GM12878 (cell line): ENCODE measurements at regions not wholly inside any gene's neighbourhood (a gene's known extent, or its start where the extent isn't known, plus 50 kb on each side); places are given as distances from the start of the nearest gene placed in this dataset.

ENCODE experiments used
- ATAC-seq: fragments of 200-7000 bp; cut with Tn5 transposase; 3 replicates; pipeline ENCODE4 v1.9.1; 2020; ENCODE audit warnings: mild to moderate bottlenecking, moderate library complexity
- BruUV-seq: library from RNA; stranded (reverse); fragments of 400-500 nt; replicated peaks from 2 replicates; lab custom pipeline; 2021; lab: Mats Ljungman, UMichigan
- CTCF ChIA-PET: fragments of 300-600 bp; sonication (Branson Sonifier 250); formaldehyde crosslinking; extraction: SDS; loops from one replicate; lab custom pipeline; 2021; ENCODE audit warnings: inconsistent platforms; lab: Yijun Ruan, JAX
- POLR2A ChIA-PET: fragments of 350-600 bp; formaldehyde crosslinking; extraction: SDS; loops from one replicate; lab custom pipeline; 2021; ENCODE audit warnings: inconsistent platforms; lab: Charles Lee
- RAD21 ChIA-PET: fragments of 300-600 bp; sonication (Branson Sonifier 250); formaldehyde crosslinking; loops from one replicate; lab custom pipeline; 2023; ENCODE audit warnings: antibody characterized with exemption; ENCODE audit not compliant: unreplicated experiment; lab: Charles Lee
- SMC1A ChIA-PET: fragments of 300-600 bp; sonication (Branson Sonifier 250); formaldehyde crosslinking; loops from one replicate; lab custom pipeline; 2023; ENCODE audit not compliant: unreplicated experiment, uncharacterized antibody; lab: Charles Lee
- DNase-seq: peaks from one replicate; pipeline ENCODE4 v3.0.0-alpha.2; 2011; ENCODE audit warnings: low read depth, low spot score
- FAIRE-seq: peaks from 3 replicates; lab custom pipeline; 2011; peaks lifted over from hg19 to GRCh38; lab: Jason Lieb, UNC
- H2AFZ ChIP-seq: 2 replicates; pipeline ENCODE4 v1.6.0; 2011; ENCODE audit warnings: low read depth, low read length, control low read depth; ENCODE audit not compliant: control insufficient read depth
- H3K27ac ChIP-seq: 2 replicates; pipeline ENCODE4 v1.5.1; 2011; ENCODE audit warnings: control low read depth; ENCODE audit not compliant: control insufficient read depth, insufficient read depth
- H3K27me3 ChIP-seq, 2 experiments: replicated peaks in 1 of 2; 2 replicates each; pipeline versions ENCODE4 v1.6.0 to v1.6.1; 2011; ENCODE audit warnings: low read length in 1 of 2; ENCODE audit not compliant: control insufficient read depth in 2 of 2, insufficient read depth in 2 of 2
- H3K36me3 ChIP-seq, 2 experiments: 2 replicates each; pipeline ENCODE4 v1.5.1; 2011; ENCODE audit warnings: low read length in 1 of 2; ENCODE audit not compliant: control insufficient read depth in 2 of 2, insufficient read depth in 2 of 2
- H3K4me1 ChIP-seq: 2 replicates; pipeline ENCODE4 v1.6.1; 2011; ENCODE audit warnings: mild to moderate bottlenecking, low read length, moderate library complexity, mixed read lengths; ENCODE audit not compliant: control insufficient read depth, insufficient read depth
- H3K4me2 ChIP-seq: 2 replicates; pipeline ENCODE4 v1.6.0; 2011; ENCODE audit warnings: control low read depth; ENCODE audit not compliant: control insufficient read depth, insufficient read depth
- H3K4me3 ChIP-seq: fragments of 200-600 bp; sonication (generic); 2 replicates; pipeline ENCODE4 v1.5.1; 2016
- H3K79me2 ChIP-seq: 2 replicates; pipeline ENCODE4 v1.6.0; 2011; ENCODE audit warnings: low read length; ENCODE audit not compliant: control insufficient read depth, insufficient read depth
- H3K9ac ChIP-seq: 2 replicates; pipeline ENCODE4 v1.8.0; 2011; ENCODE audit warnings: low read length, control low read depth, mixed read lengths; ENCODE audit not compliant: control insufficient read depth, insufficient read depth
- H3K9me3 ChIP-seq: replicated peaks from 3 replicates; pipeline ENCODE4 v1.5.1; 2011; ENCODE audit warnings: mild to moderate bottlenecking, low read length; ENCODE audit not compliant: control insufficient read depth, insufficient read depth
- H4K20me1 ChIP-seq: 2 replicates; pipeline ENCODE4 v1.6.0; 2011; ENCODE audit not compliant: control insufficient read depth, insufficient read depth
- CREB1 ChIP-seq: IDR thresholded peaks from 2 replicates; pipeline ENCODE4 v1.6.1; 2012; ENCODE audit warnings: low read depth, mild to moderate bottlenecking, inconsistent platforms
- JUND ChIP-seq: IDR thresholded peaks from 2 replicates; pipeline ENCODE4 v1.6.1; 2012; ENCODE audit warnings: low read depth, mild to moderate bottlenecking, low read length, improper control_type of control experiment, moderate library complexity
- KAT2A ChIP-seq: conservative IDR thresholded peaks from 2 replicates; pipeline ENCODE4 v1.6.1; 2011; ENCODE audit warnings: low read depth, low read length; ENCODE audit not compliant: control insufficient read depth
- KLF5 ChIP-seq: fragments of 450-650 bp; IDR thresholded peaks from 2 replicates; pipeline ENCODE4 v1.6.1; 2014; ENCODE audit warnings: mild to moderate bottlenecking; ENCODE audit not compliant: partially characterized antibody
- PML ChIP-seq: IDR thresholded peaks from 2 replicates; pipeline ENCODE4 v1.6.1; 2012; ENCODE audit warnings: low read length, inconsistent platforms
- RCOR1 ChIP-seq: conservative IDR thresholded peaks from 2 replicates; pipeline ENCODE4 v1.6.1; 2012; ENCODE audit warnings: low read depth, low read length, improper control_type of control experiment
- TBL1XR1 ChIP-seq: IDR thresholded peaks from 2 replicates; pipeline ENCODE4 v1.6.1; 2012; ENCODE audit warnings: low read depth, low read length, improper control_type of control experiment
- ZSCAN29 ChIP-seq: fragments of 450-650 bp; IDR thresholded peaks from 2 replicates; pipeline ENCODE4 v1.6.1; 2017; ENCODE audit warnings: mild to moderate bottlenecking, moderate library complexity
- WGBS: methylation state at CpG from one replicate; pipeline ENCODE4 v1.1.6; 2016; ENCODE audit warnings: low lambda C conversion rate; ENCODE audit not compliant: insufficient replicate concordance, insufficient coverage; ENCODE audit errors: missing lambda C conversion rate; 5-methylcytosine and 5-hydroxymethylcytosine counted together
- in situ Hi-C: fragments of 300-500 bp; cut with MboI; formaldehyde crosslinking; loops from 9 replicates; pipeline ENCODE4 v1.14.3; 2018; ENCODE audit warnings: mixed read lengths
- intact Hi-C: fragments of 100-400 bp; cut with micrococcal nuclease; formaldehyde crosslinking; loops from one replicate; pipeline ENCODE4 v1.14.2; 2022; ENCODE audit not compliant: unreplicated experiment
- TF ChIP-seq, protein P1 (sequence below): IDR thresholded peaks from 2 replicates; pipeline ENCODE4 v1.6.1; 2011; ENCODE audit warnings: borderline replicate concordance, low read depth, mild to moderate bottlenecking, moderate library complexity, low read length; ENCODE audit not compliant: insufficient read depth, poor library complexity, severe bottlenecking
- TF ChIP-seq, protein P2 (sequence below): fragments of 450-650 bp; IDR thresholded peaks from 2 replicates; pipeline ENCODE4 v1.6.1; 2017; ENCODE audit warnings: antibody characterized with exemption, mild to moderate bottlenecking, moderate library complexity

DNA sequence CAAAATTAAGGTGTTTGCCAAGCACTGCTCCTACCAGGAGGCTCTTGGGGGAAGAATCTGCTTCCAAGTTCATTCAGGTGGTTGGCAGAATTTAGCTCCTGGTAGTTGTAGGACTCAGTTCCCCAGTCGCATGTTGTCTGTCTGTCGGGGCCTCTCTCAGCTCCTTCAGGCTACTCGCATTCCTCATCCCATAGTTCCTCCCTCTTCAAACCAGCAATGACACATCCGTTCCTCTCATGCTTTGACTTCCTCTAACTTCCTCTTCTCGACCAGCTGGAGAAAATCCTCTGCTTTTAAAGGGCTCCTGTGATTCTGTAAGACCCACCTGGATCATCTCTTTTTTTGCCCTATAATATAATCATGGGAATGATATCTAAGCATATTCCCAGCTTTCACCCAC, 108.1 kb downstream of the PMP22 start:
- intact Hi-C loops: no loop called here
- no peaks in the 10 kb centered on the region for H3K27me3 ChIP-seq

More for the DNA sequence above, 108.1 kb downstream of the PMP22 start:
- Histone ChIP-seq H3K36me3 (no peaks in the 10 kb centered on the region), H2AFZ (no peak overlapping the region), H3K4me1 (no peaks in the 10 kb centered on the region), H3K4me2 (no peak overlapping the region), H3K9ac (no peak overlapping the region), H4K20me1 (no peaks in the 10 kb centered on the region), H3K27ac (no peak overlapping the region), H3K9me3 (no peaks in the 10 kb centered on the region), H3K4me3 (no peak overlapping the region), H3K79me2 (no peaks in the 10 kb centered on the region)
- ChIA-PET RAD21 (no interaction called here), POLR2A (no interaction called here), CTCF (no interaction called here), SMC1A (no interaction called here)
- in situ Hi-C loops: no loop called here
- no peak for FAIRE-seq
- ATAC-seq: no peak
- no peak for TF ChIP-seq KAT2A
- TF ChIP-seq RCOR1: no peak
- no peak for TF ChIP-seq KLF5
- no peak for TF ChIP-seq TBL1XR1
- TF ChIP-seq PML: no peak
- TF ChIP-seq JUND: no peak
- TF ChIP-seq, protein P1, sequence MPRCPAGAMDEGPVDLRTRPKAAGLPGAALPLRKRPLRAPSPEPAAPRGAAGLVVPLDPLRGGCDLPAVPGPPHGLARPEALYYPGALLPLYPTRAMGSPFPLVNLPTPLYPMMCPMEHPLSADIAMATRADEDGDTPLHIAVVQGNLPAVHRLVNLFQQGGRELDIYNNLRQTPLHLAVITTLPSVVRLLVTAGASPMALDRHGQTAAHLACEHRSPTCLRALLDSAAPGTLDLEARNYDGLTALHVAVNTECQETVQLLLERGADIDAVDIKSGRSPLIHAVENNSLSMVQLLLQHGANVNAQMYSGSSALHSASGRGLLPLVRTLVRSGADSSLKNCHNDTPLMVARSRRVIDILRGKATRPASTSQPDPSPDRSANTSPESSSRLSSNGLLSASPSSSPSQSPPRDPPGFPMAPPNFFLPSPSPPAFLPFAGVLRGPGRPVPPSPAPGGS: no peak
- no peak for TF ChIP-seq ZSCAN29
- TF ChIP-seq CREB1: no peak
- TF ChIP-seq, protein P2, sequence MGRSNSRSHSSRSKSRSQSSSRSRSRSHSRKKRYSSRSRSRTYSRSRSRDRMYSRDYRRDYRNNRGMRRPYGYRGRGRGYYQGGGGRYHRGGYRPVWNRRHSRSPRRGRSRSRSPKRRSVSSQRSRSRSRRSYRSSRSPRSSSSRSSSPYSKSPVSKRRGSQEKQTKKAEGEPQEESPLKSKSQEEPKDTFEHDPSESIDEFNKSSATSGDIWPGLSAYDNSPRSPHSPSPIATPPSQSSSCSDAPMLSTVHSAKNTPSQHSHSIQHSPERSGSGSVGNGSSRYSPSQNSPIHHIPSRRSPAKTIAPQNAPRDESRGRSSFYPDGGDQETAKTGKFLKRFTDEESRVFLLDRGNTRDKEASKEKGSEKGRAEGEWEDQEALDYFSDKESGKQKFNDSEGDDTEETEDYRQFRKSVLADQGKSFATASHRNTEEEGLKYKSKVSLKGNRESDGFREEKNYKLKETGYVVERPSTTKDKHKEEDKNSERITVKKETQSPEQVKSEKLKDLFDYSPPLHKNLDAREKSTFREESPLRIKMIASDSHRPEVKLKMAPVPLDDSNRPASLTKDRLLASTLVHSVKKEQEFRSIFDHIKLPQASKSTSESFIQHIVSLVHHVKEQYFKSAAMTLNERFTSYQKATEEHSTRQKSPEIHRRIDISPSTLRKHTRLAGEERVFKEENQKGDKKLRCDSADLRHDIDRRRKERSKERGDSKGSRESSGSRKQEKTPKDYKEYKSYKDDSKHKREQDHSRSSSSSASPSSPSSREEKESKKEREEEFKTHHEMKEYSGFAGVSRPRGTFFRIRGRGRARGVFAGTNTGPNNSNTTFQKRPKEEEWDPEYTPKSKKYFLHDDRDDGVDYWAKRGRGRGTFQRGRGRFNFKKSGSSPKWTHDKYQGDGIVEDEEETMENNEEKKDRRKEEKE: no peak
- DNase-seq: no peak
- no TSS peak for BruUV-seq
- WGBS: 4% methylated on average over 5 of the region's 5 CpGs
